ENCODE measurements at regions not wholly inside any gene's neighbourhood (a gene's known extent, or its start where the extent isn't known, plus 50 kb on each side); places are given as distances from the start of the nearest gene placed in this dataset.

- no peak for DNase-seq
These were observed 53.0 kb upstream of the RAB18 start for GRCh38 chr10:27451054-27451453.

DNA sequence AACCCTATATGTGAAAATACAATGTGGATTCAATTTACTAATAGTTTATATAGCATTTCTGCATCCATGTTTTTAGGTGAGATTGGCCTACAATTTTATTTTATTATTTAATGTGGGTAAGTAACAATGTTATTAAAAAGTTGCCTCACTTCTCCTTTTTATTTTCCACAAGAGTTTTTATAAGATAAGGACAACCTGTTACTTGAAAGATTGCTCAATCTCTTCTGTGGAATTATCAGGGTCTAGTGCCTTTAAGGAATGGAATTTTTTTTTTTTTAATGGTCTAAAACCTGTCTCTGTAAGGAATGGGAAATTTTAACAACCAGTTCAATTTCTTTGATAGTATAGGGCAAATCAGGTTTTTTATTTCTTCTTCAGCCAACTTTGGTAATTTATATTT, 53.9 kb upstream of the RAB18 start:
- no peak for DNase-seq

DNA sequence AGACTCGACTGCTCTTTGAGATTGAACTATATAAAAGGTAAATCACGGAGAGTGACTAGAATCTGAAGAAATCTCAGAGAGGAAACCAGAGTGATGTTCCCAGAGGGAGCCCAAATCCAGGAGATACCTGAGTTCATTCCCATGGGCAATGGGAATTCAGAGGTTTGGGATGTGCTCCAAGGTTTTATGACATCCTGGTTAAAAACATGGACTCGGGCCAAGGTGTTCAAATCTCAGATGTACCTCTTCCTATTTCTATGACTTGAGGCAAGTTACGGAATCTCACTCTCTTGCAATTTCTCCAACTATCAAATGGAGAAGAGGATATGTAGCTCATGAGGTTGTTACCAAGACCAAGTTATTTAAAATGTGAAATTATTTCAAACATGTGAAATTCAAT, 54.5 kb upstream of the RAB18 start:
- no peak for DNase-seq

GRCh38 chr10:27448921-27449320, 55.2 kb upstream of the RAB18 start:
- DNase-seq = peak; percentile 47 to 73 (median 59)

DNA sequence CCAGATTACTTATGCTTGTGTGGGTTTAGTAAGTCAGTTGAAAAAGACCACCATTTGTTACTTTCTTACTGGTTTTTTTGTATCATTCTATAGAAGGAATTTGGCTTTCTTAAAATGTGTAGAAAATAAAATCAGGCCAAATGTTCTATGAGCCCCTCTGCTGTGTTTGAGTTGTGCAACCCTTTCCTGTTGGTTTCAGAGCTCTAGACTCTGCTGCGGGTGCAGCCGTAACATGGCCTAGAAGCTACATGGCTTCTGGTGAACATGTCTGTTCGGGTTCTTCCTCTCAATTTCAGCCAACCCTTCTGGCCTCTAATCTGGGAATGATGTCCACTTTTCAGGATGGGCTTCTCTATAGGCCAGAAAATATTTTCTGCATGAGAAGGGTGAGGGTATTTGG, 56.6 kb upstream of the RAB18 start:
- no peak for DNase-seq

DNA sequence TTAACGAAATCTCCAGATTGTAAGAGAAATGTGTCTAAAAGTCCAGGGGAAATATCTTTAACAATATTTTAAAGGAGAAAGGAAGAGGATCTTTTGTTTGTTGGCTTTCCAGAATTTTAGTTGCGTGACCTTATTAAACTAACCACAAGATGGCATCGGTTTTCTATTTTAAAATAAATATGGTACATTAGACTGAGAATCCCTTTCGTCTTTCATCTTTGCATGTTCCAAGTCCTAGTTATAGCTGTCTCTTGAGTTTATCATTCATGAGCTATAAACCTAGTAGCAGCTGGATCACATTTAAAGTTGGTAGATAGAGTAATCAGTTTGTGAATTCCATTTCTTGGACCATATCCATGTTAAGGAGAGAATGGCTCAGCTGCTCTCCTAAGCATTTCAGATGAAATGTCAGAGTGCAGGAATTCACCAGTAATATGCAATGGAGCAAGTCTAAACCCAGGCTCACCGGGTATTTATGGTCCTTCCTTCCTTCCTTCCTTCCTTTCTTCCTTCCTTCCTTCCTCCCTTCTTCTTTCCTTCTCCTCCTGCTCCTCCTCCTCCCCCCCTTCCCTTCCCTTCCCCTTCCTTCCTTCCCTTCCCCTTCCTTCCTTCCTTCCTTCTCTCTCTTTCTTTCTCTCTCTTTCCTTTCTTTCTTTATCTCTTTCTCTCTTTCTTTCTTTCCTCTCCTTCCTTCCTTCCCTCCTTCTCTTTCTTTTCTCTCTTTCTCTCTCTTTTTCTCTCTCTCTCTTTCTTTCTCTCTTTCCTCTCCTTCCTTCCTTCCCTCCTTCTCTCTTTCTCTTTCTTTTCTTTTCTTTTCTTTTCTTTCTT, 57.8 kb upstream of the RAB18 start:
- DNase-seq = peak; percentile 34 to 75 (median 72)

DNA sequence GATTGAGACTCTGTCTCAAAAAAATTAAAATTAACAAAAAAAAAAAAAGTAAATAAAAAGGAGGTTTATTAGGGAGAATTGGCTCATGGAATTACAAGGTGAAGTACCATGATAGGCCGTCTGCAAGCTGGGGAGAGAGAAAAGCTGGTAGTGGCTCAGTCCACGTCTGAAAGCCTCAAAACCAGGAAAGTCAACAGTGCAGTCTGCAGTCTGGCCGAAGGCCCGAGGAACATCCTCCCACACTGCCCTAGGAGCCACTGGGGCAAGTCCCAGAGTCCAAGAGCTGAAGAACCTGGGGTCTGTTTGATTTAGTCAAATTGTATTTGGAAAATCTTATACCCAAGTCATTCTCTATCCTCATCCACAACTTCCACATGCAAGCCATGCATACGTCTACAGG, 59.0 kb upstream of the RAB18 start:
- no peak for DNase-seq

DNA sequence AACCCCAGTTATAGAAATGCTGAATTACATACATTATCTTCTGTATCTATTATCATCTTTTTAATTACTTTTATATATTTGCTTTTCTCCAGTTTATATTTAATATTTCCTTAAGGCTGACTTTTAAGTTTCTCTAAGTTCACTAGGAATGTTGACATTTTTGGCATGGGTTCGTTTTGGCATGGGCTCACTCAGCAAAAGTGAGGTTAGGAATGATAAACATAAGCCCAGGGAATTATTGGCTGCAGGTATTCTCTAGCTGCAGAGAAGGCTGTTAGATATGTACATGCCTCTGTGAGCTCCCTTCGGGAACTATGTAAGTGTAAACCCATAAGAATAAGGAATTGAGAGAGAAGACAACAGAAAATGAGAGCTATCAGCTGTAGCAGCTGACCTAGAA, 63.6 kb upstream of the RAB18 start:
- no peak for DNase-seq

- no peak for DNase-seq
These were observed 64.1 kb upstream of the RAB18 start for GRCh38 chr10:27440021-27440420.

DNA sequence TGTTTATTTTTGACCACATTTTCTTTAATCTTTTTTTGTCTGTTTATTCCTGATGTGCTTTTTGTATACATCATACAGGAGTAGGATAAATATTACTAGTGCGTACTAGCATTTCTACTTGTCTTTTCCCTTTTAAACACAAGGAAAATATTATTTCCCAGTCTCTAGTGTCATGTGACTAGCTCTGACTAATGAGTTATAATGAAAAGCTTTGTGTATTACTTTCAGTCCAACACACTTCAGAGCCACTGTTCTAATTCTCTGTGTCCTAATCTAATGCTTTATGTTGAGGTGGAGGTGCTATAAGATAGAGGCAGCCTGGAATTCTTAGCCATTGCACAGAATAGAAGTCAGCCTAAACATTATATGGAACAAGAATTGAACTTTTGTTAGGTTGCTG, 65.0 kb upstream of the RAB18 start:
- no peak for DNase-seq

GRCh38 chr10:27437775-27438174, 66.3 kb upstream of the RAB18 start:
- DNase-seq = no peak

DNA sequence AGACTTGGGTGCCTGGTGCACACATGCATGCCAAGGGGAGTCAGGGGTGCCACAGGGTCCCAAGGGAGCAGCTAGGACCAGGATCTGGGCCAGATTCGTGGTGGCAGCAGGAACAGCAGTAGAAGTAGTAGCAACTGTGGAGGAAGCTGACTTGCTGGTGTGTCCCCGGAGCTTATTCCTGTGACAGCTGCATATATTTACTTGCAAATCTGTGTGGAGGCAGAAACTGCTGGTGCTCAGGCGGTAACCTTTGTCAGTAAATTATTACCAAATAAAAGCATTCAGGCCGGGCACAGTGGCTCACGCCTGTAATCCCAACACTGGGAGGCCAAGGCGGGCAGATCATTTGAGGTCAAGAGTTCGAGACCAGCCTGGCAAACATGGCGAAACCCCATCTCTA, 67.4 kb upstream of the RAB18 start:
- no peak for DNase-seq

DNA sequence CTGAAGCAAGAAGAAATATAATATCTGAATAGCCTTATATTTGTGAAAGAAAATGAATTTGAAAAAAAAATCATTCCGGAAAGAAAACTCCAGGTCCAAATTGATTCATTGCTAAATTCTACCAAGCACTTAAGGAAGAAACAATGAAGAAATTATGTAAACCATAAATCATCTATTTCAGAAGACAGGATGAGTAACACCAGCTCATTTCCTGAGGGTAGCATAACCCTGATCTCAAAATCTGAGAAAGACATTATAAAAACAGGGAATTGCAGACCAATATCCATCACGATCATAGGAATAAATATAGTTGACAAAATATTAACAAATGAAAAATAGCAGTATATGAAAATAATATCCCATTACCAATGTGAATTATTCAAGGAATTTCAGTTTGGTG, 70.1 kb upstream of the RAB18 start:
- DNase-seq = no peak

GRCh38 chr10:27426948-27427467, 77.1 kb upstream of the RAB18 start:
- no peak for DNase-seq

DNA sequence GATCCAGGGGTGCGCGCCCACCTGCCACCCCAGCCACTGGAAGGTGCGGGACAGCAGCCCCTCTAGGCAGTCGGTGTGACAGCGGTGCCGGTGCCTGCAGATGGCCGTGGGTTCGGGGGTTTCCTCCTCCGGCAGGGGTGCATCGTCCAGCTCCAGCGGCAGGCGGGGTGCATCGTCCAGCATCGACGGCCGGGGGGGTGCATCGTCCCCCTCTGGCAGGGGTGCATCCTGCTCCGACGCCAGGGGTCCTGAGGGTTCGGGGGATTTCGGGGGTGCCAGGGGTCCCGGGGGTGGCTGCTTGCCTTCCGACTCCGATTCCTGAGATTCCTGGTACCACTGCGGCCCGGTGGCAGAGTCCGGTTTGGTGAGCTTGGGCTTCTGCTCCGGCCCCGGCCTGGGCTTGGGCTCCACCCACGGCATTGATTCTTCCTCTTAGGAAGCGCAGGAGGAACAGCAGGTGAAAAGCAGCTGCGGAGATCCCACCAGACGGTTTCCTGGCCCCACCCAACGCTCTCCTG, 90.2 kb upstream of the RAB18 start:
- DNase-seq = peak in 2 of 3 donors; percentile 3 to 4

DNA sequence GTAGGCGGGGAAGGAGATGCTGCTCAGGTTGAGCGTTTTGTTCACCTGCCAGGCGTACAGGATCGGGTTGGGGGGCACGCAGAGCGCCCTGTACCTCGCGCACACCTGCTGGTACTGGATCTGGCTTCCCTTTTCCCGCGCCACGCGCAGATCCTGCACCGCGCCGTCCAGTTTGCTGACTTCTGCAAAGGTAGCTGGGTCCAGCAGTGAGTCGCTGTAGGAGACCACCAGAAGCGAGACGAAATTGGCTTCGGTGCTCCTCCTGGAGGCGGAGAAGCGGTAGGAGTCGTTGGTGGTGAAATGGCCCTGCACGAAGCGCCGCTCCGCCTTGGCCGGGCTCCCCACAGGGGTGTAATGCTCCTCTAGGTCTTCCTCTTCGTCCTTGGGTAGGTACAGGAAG, 90.7 kb upstream of the RAB18 start:
- no peak for DNase-seq

- DNase-seq = no peak
These were observed 94.0 kb upstream of the RAB18 start for GRCh38 chr10:27410153-27410552.

DNA sequence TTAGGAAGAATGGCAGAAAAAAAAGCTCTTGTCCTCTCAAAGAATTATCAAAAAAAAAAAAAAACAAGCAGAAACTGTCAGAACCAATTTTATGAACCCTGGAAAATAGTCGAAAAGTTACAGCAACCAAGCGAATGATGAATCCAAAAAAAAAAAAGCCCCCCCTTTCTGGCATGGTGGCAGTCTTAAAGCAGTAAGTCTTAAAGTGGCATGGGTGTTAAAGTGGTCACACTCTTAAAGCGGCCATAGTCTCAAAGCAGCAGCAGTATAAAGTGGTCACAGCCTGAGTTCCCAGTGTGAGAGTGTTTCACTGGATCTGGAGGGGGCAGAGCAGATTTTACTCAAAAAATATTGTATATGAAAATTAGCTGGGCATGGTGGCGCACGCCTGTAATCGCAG, 96.8 kb upstream of the RAB18 start:
- no peak for DNase-seq

DNA sequence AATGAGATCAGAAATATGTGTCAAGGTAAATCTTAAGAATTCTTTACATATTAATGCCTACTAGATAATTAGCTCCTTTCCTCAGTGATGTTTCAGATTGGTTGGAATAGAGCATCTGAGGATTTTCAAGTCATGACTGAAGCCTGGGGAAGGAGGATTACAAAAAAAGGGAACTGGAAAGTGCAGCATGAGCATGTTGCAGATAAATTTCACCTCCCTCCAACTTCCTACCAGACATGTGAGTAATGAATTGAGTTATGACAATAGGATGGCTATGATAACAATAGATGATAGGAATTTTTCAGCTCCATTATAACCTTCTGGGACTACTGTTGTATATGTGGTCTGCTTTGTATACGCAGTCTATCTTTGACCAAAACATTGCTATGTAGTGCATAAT, 104.2 kb upstream of the RAB18 start:
- peak; percentile 42 to 67 (median 54) for DNase-seq

DNA sequence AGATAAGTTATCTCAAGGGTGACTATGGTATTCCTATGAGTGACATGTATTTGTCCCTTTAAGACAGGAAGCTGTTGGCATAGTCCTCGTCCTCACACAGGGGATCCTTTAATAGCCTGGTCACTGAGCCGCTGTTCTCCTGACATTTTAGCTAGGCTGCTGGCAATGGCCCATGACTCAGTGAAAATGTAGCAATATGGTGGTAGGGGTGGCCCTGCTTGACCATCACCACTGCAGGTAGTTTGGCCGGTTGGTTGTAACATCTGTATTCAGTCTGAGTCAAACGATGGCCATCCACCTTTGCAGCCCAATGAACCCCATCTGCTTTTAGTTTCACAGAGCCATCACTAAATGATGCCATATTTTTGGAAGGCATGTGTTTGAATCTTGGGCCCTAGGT, 110.1 kb upstream of the RAB18 start:
- no peak for DNase-seq

GRCh38 chr10:27392606-27393005, 111.5 kb upstream of the RAB18 start:
- DNase-seq = no peak

DNA sequence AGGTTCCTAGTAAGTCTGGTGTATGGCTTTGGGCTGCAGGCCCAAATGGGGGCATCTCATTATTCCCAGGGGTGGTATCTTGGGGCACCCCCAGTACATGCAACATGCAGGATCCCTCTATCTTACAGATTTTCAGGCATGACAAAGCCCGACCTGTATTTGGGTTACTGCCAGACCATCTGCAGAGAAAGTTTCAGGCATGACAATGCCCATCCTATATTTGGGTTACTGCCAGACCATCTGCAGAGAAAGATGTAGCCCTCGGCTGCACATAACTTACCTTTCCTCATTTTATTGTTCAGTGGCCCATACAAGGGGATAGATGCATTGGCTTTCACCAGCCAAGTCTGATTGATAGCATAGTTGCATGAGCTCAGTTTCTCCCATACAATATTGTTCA, 112.2 kb upstream of the RAB18 start:
- DNase-seq = no peak

GRCh38 chr10:27391325-27391724, 112.8 kb upstream of the RAB18 start:
- DNase-seq = no peak

- no peak for DNase-seq
These were observed 113.4 kb upstream of the RAB18 start for GRCh38 chr10:27390681-27391080.

Measured in suppressor macrophage treated with lipopolysaccharide for 1 hour (primary cell).